ENCODE measurements at regions not wholly inside any gene's neighbourhood (a gene's known extent, or its start where the extent isn't known, plus 50 kb on each side); places are given as distances from the start of the nearest gene placed in this dataset.

- no peak for TF ChIP-seq FOXJ3 (CRISPR knock-in tag; IDR thresholded peaks at IDR 0.05)
- no peak for TF ChIP-seq TAF1 (IDR thresholded peaks at IDR 0.05; ENCODE audit: borderline replicate concordance, low read depth, low read length)
- no peak for TF ChIP-seq FOSL2 (IDR thresholded peaks at IDR 0.05; ENCODE audit: borderline replicate concordance, low read depth)
- no peak for TF ChIP-seq PBX3 (IDR thresholded peaks at IDR 0.05)
- H3K4me1 ChIP-seq (ENCODE audit: control insufficient read depth in 1 of 2, insufficient read depth in 2 of 2, low read depth in 1 of 2, low read length in 1 of 2): no peaks in the 10 kb centered on the region
- peaks cover 3% of the 10 kb centered on the region for H3F3A ChIP-seq (replicated peaks; ENCODE audit: insufficient read depth)
- H4K20me1 ChIP-seq (ENCODE audit: insufficient read depth): no peaks in the 10 kb centered on the region
- H3K27ac ChIP-seq (ENCODE audit: low read depth in 2 of 2, low read length in 1 of 2): no peak overlapping the region
- no peak overlapping the region for H3K4me3 ChIP-seq (ENCODE audit: low read depth in 2 of 2, low read length in 1 of 2)
- no peaks in the 10 kb centered on the region for H3K27me3 ChIP-seq (ENCODE audit: insufficient read depth)
- ChIA-PET POLR2A (no interaction called here), CTCF (no interaction called here)
- H3K36me3 ChIP-seq (replicated peaks in 1 of 2; ENCODE audit: control insufficient read depth in 1 of 2, insufficient read depth in 2 of 2, low read length in 1 of 2): no peaks in the 10 kb centered on the region
- WGBS (ENCODE audit: low lambda C conversion rate): 83% methylated on average over 4 of the region's 4 CpGs
- H3K4me2 ChIP-seq: no peak overlapping the region
- no peak overlapping the region for H2AFZ ChIP-seq (ENCODE audit: low read depth)
- H3K9ac ChIP-seq: no peak overlapping the region
- H3K9me3 ChIP-seq: no peaks in the 10 kb centered on the region
- no peaks in the 10 kb centered on the region for H3K9me2 ChIP-seq
- H3K79me2 ChIP-seq (ENCODE audit: insufficient read depth): no peaks in the 10 kb centered on the region
- no peak for DNase-seq
Measured at GRCh38 chr2:113832795-113833290, 57.0 kb upstream of the ACTR3 start.

- no peaks in the 10 kb centered on the region for H3K79me2 ChIP-seq (ENCODE audit: insufficient read depth)
- H3K27me3 ChIP-seq (ENCODE audit: insufficient read depth): no peaks in the 10 kb centered on the region
- ChIA-PET POLR2A (no interaction called here), CTCF (no interaction called here)
- no peaks in the 10 kb centered on the region for H3K36me3 ChIP-seq (replicated peaks in 1 of 2; ENCODE audit: control insufficient read depth in 1 of 2, insufficient read depth in 2 of 2, low read length in 1 of 2)
- H4K20me1 ChIP-seq (ENCODE audit: insufficient read depth): no peaks in the 10 kb centered on the region
- no peaks in the 10 kb centered on the region for H3K4me1 ChIP-seq (ENCODE audit: control insufficient read depth in 1 of 2, insufficient read depth in 2 of 2, low read depth in 1 of 2, low read length in 1 of 2)
- no peak overlapping the region for H2AFZ ChIP-seq (ENCODE audit: low read depth)
- 0 out of 2 replicates have a peak, but pooled peaks have one; percentile 28 for TF ChIP-seq YY1 (IDR thresholded peaks at IDR 0.05; ENCODE audit: low read depth)
- no peak for TF ChIP-seq TAF1 (IDR thresholded peaks at IDR 0.05; ENCODE audit: borderline replicate concordance, low read depth, low read length)
- H3K9me3 ChIP-seq: no peaks in the 10 kb centered on the region
- DNase-seq: no peak
- no peak overlapping the region for H3K9ac ChIP-seq
- peaks cover 3% of the 10 kb centered on the region for H3F3A ChIP-seq (replicated peaks; ENCODE audit: insufficient read depth)
- no peaks in the 10 kb centered on the region for H3K9me2 ChIP-seq
- no peak overlapping the region for H3K27ac ChIP-seq (ENCODE audit: low read depth in 2 of 2, low read length in 1 of 2)
- no peak overlapping the region for H3K4me2 ChIP-seq
- no peak overlapping the region for H3K4me3 ChIP-seq (ENCODE audit: low read depth in 2 of 2, low read length in 1 of 2)
- 70% methylated on average over 6 of the region's 6 CpGs for WGBS (ENCODE audit: low lambda C conversion rate)
Measured at GRCh38 chr2:113831161-113831560, 58.7 kb upstream of the ACTR3 start.

DNA sequence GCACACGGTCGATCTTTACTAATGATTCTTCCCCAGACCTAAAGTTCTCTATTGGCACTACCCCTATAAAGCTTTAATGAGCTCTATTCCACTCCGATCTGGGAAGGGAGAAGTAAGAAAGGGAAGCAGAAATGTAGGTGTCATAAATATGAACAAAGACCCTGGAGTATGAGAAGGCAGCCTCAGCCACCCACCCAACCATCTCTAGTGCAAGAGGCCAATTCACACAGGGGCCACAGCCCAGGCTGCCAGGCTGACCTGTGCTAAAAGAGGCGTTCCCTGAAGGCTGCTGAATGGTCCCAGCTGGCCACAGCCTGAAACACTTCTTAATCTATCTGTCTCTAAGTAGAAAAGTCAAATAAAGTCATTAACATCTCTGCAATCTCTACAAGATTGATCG is 60.1 kb upstream of the ACTR3 start:
- Histone ChIP-seq H3K4me1 (ENCODE audit: control insufficient read depth in 1 of 2, insufficient read depth in 2 of 2, low read depth in 1 of 2, low read length in 1 of 2) (no peaks in the 10 kb centered on the region), H3K9me2 (no peaks in the 10 kb centered on the region), H3K4me2 (no peak overlapping the region), H3K9me3 (no peaks in the 10 kb centered on the region), H3K27me3 (ENCODE audit: insufficient read depth) (no peaks in the 10 kb centered on the region), H3K9ac (no peak overlapping the region), H3F3A (replicated peaks; ENCODE audit: insufficient read depth) (no peaks in the 10 kb centered on the region), H2AFZ (ENCODE audit: low read depth) (no peak overlapping the region), H3K79me2 (ENCODE audit: insufficient read depth) (no peaks in the 10 kb centered on the region), H4K20me1 (ENCODE audit: insufficient read depth) (no peaks in the 10 kb centered on the region), H3K4me3 (ENCODE audit: low read depth in 2 of 2, low read length in 1 of 2) (no peak overlapping the region), H3K27ac (ENCODE audit: low read depth in 2 of 2, low read length in 1 of 2) (no peak overlapping the region), H3K36me3 (replicated peaks in 1 of 2; ENCODE audit: control insufficient read depth in 1 of 2, insufficient read depth in 2 of 2, low read length in 1 of 2) (no peaks in the 10 kb centered on the region)
- CTCF ChIA-PET: no interaction called here
- TF ChIP-seq RFX5 (IDR thresholded peaks at IDR 0.05; ENCODE audit: low read length) (no peak), RXRA (IDR thresholded peaks at IDR 0.05; ENCODE audit: borderline replicate concordance, low read depth) (no peak)
- POLR2A ChIA-PET: no interaction called here
- DNase-seq: no peak
- WGBS (ENCODE audit: low lambda C conversion rate): 63% methylated on average over 5 of the region's 5 CpGs
